Caco-2 (cell line): ENCODE measurements at regions not wholly inside any gene's neighbourhood (a gene's known extent, or its start where the extent isn't known, plus 50 kb on each side); places are given as distances from the start of the nearest gene placed in this dataset.

Experiments
- BruUV-seq: library from RNA; stranded (reverse); fragments of 400-500 nt; replicated peaks from 2 replicates; lab custom pipeline; 2021; lab: Mats Ljungman, UMichigan
- CTCF ChIA-PET: fragments of 300-600 bp; sonication (Branson Sonifier 250); formaldehyde crosslinking; loops from one replicate; lab custom pipeline; 2022; ENCODE audit warnings: antibody characterized with exemption; lab: Charles Lee
- POLR2A ChIA-PET: fragments of 300-600 bp; sonication (Branson Sonifier 250); formaldehyde crosslinking; loops from one replicate; lab custom pipeline; 2022; ENCODE audit warnings: antibody characterized with exemption; lab: Charles Lee
- DNase-seq, 2 experiments: peaks; one replicate each; pipeline versions ENCODE4 v3.0.0 to v3.0.0-alpha.2; 2020 to 2022
- H3K27me3 ChIP-seq: replicated peaks from 2 replicates; pipeline ENCODE4 v1.6.0; 2011; ENCODE audit warnings: low read length; ENCODE audit not compliant: control insufficient read depth, insufficient read depth
- H3K36me3 ChIP-seq: 2 replicates; pipeline ENCODE4 v1.5.1; 2011; ENCODE audit warnings: low read length; ENCODE audit not compliant: control insufficient read depth, insufficient read depth
- H3K4me1 ChIP-seq: fragments of 250-450 bp; sonication (Bioruptor Pico); 2 replicates; pipeline ENCODE4 v1.5.1; 2020; ENCODE audit warnings: mild to moderate bottlenecking
- H3K4me3 ChIP-seq: 2 replicates; pipeline ENCODE4 v1.5.1; 2011; ENCODE audit warnings: low read depth, mild to moderate bottlenecking, control low read depth, low read length
- H3K9me3 ChIP-seq: fragments of 250-450 bp; sonication (Bioruptor Pico); 2 replicates; pipeline ENCODE4 v1.5.1; 2020; ENCODE audit warnings: mild to moderate bottlenecking, moderate library complexity
- H3K27ac Mint-ChIP-seq: one replicate; pipeline ENCODE4 v1.8.0; 2022; ENCODE audit warnings: mixed read lengths; ENCODE audit not compliant: unreplicated experiment
- H3K27me3 Mint-ChIP-seq: one replicate; pipeline ENCODE4 v1.8.0; 2022; ENCODE audit warnings: mixed read lengths; ENCODE audit not compliant: insufficient read depth, unreplicated experiment
- H3K36me3 Mint-ChIP-seq: one replicate; pipeline ENCODE4 v1.8.0; 2022; ENCODE audit warnings: mild to moderate bottlenecking, mixed read lengths; ENCODE audit not compliant: insufficient read depth, unreplicated experiment
- H3K4me1 Mint-ChIP-seq: one replicate; pipeline ENCODE4 v1.8.0; 2022; ENCODE audit warnings: low read depth, mixed read lengths; ENCODE audit not compliant: unreplicated experiment
- H3K4me3 Mint-ChIP-seq: one replicate; pipeline ENCODE4 v1.8.0; 2022; ENCODE audit warnings: mild to moderate bottlenecking, moderate library complexity, mixed read lengths; ENCODE audit not compliant: unreplicated experiment
- H3K9me3 Mint-ChIP-seq: one replicate; pipeline ENCODE4 v1.8.0; 2022; ENCODE audit warnings: mixed read lengths; ENCODE audit not compliant: unreplicated experiment
- CTCF ChIP-seq, 2 experiments: fragments of 200-600 bp in 1 of 2; IDR thresholded peaks; 1 replicate in 1 of 2; 2 replicates in 1 of 2; pipeline versions ENCODE4 v1.5.1 to v1.8.0; 2011 to 2022; ENCODE audit warnings: antibody characterized with exemption in 1 of 2, control low read depth in 1 of 2, inconsistent platforms in 1 of 2, low read depth in 1 of 2, low read length in 1 of 2, mild to moderate bottlenecking in 1 of 2, moderate library complexity in 1 of 2; ENCODE audit not compliant: insufficient read depth in 1 of 2, severe bottlenecking in 1 of 2, unreplicated experiment in 1 of 2
- intact Hi-C: fragments of 100-400 bp; cut with micrococcal nuclease; formaldehyde crosslinking; loops from one replicate; pipeline ENCODE4 v1.10.0; 2022; ENCODE audit not compliant: unreplicated experiment

- CTCF ChIA-PET: no interaction called here
- Mint-ChIP-seq H3K27ac (no peak overlapping the region), H3K27me3 (peaks cover 17% of the 10 kb centered on the region), H3K9me3 (peaks cover 9% of the 10 kb centered on the region), H3K36me3 (no peaks in the 10 kb centered on the region), H3K4me1 (no peaks in the 10 kb centered on the region), H3K4me3 (no peak overlapping the region)
- no peak for TF ChIP-seq CTCF (IDR thresholded peaks at IDR 0.05; ENCODE audit: insufficient read depth in 1 of 2, low read depth in 1 of 2, low read length in 1 of 2, severe bottlenecking in 1 of 2, unreplicated experiment in 1 of 2)
- Histone ChIP-seq H3K9me3 (no peaks in the 10 kb centered on the region; the same call in 1 of the 2 replicates), H3K36me3 (no peaks in the 10 kb centered on the region), H3K4me3 (no peak overlapping the region), H3K27me3 (no peaks in the 10 kb centered on the region), H3K4me1 (no peaks in the 10 kb centered on the region)
- no peak for DNase-seq
- intact Hi-C loops: no loop called here
- POLR2A ChIA-PET: no interaction called here
- BruUV-seq: no TSS peak
Measured at GRCh38 chr13:111503376-111503775, 182.9 kb downstream of the TEX29 start.

- Histone ChIP-seq H3K27me3 (no peaks in the 10 kb centered on the region), H3K4me3 (no peak overlapping the region), H3K4me1 (no peaks in the 10 kb centered on the region), H3K9me3 (no peaks in the 10 kb centered on the region; the same call in 1 of the 2 replicates), H3K36me3 (no peaks in the 10 kb centered on the region)
- Mint-ChIP-seq H3K9me3 (peaks cover 9% of the 10 kb centered on the region), H3K27ac (no peak overlapping the region), H3K4me1 (no peaks in the 10 kb centered on the region), H3K27me3 (peaks cover 18% of the 10 kb centered on the region), H3K36me3 (no peaks in the 10 kb centered on the region), H3K4me3 (no peak overlapping the region)
- intact Hi-C loops: no loop called here
- ChIA-PET POLR2A (no interaction called here), CTCF (interaction anchor here (0.6 kb wide), 1 partner anchor 912 kb away, joined by 3 read pairs; no protein-coding TSS in a partner anchor)
- no peak for TF ChIP-seq CTCF (IDR thresholded peaks at IDR 0.05; ENCODE audit: insufficient read depth in 1 of 2, low read depth in 1 of 2, low read length in 1 of 2, severe bottlenecking in 1 of 2, unreplicated experiment in 1 of 2)
- DNase-seq: no peak
- BruUV-seq: no TSS peak
Measured at GRCh38 chr13:111503905-111504695, 183.7 kb downstream of the TEX29 start.

- Mint-ChIP-seq H3K27me3 (peaks cover 21% of the 10 kb centered on the region), H3K27ac (no peak overlapping the region), H3K9me3 (peaks cover 9% of the 10 kb centered on the region), H3K4me1 (no peaks in the 10 kb centered on the region), H3K36me3 (no peaks in the 10 kb centered on the region), H3K4me3 (no peak overlapping the region)
- intact Hi-C loops: no loop called here
- no peaks in the 10 kb centered on the region for H3K4me1 ChIP-seq
- peak; percentile 12 to 33 for TF ChIP-seq CTCF (IDR thresholded peaks at IDR 0.05; ENCODE audit: insufficient read depth in 1 of 2, low read depth in 1 of 2, low read length in 1 of 2, severe bottlenecking in 1 of 2, unreplicated experiment in 1 of 2)
- CTCF ChIA-PET: interaction anchor here (0.6 to 0.9 kb wide), 3 partner anchors 36 to 969 kb away, joined by 3 read pairs; no protein-coding TSS in a partner anchor
- no peak overlapping the region for H3K4me3 ChIP-seq
- POLR2A ChIA-PET: no interaction called here
- DNase-seq: peak in 1 of 2 experiments; percentile 30
- BruUV-seq: no TSS peak
- no peaks in the 10 kb centered on the region; the same call in 1 of the 2 replicates for H3K9me3 ChIP-seq
- H3K27me3 ChIP-seq: no peaks in the 10 kb centered on the region
- H3K36me3 ChIP-seq: no peaks in the 10 kb centered on the region
Measured at GRCh38 chr13:111505175-111505777, 184.8 kb downstream of the TEX29 start.
